ENCODE measurements at regions not wholly inside any gene's neighbourhood (a gene's known extent, or its start where the extent isn't known, plus 50 kb on each side); places are given as distances from the start of the nearest gene placed in this dataset.

DNA sequence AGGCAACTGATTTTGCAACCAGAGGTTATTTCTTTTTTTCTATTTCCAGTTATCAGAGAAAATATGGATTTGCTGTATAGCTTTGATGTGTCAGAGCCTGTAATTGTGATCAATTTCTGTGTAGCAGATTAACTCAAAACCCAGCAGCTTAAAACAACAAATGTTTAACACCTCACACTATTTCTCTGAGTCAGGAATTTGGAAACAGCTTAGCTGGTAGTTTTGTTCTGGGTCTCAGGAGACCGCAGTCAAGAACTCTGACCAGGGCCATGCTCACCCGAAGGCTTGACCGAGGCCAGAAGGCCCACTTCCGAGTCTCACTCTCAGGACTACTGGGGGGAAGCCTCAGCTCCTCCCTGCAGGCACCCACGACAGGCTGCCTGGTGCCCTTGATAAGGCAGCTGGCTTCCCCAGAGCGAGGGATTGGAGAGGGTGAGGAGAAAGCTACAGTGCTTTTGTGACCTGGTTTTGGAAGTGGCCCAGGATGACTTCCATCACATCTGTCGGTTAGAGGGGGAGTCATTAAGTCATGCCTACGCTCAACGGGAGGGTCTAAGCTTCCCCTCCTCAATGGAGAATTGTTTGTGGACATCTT lies 105.7 kb upstream of the SHH start:
- CTCF ChIA-PET, result no interaction called here

DNA sequence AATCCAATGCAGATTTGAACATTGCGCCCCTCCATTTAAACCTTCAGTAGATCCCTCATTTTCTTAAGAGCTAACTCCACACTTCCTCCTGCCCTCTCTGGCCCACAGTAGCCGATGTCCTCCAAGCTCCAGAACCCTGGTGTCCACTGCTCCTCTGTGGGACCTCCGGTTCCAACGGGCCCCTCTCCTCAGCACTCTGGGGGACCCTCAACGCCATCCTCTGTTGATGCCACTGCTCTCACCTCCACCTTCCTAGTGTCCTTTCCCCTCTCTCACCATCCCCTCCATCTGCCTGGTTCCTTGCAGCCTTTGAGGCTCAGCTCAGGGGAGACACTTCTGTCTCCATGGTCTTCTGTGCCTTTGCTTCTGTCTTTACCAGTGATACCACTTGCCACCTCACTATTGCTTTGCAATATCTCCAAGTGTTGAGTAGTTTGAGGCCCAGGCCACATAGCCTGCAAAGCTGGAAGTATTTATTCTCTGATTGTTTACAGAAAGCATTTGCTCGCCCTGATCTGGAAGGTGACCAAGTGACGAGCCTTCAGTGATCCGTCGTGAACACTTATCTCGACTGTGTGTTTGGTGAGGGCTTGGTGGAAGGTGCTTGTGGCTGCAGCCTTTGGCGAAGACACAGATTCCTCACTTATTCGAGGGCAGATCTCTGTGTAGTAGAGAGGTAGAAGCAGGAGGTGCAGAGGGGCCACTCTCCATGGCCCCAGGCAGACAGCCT lies 104.8 kb upstream of the SHH start:
- no peaks in the 10 kb centered on the region for H3K9me3 ChIP-seq (ENCODE audit: low read length)
- no peaks in the 10 kb centered on the region for H3K36me3 ChIP-seq (ENCODE audit: insufficient read depth, low read length)
- Mint-ChIP-seq H3K27me3 (peaks cover 0 to under 1% of the 10 kb centered on the region in 2 donors), H3K36me3 (peaks cover 0 to 3% (median 0%) of the 10 kb centered on the region in 3 donors), H3K4me3 (no peak overlapping the region), H3K9me3 (peaks cover 0 to 7% (median 3%) of the 10 kb centered on the region in 5 donors), H3K27ac (no peak overlapping the region), H3K4me1 (no peaks in the 10 kb centered on the region)
- POLR2A ChIA-PET, result no interaction called here
- CTCF ChIA-PET, result no interaction called here
- no peak overlapping the region for H3K27ac ChIP-seq (ENCODE audit: low read depth, low read length)
- H3K27me3 ChIP-seq (ENCODE audit: insufficient read depth, low read length, poor library complexity, severe bottlenecking), result no peaks in the 10 kb centered on the region
- H3K4me1 ChIP-seq (ENCODE audit: insufficient read depth, low read length), result no peaks in the 10 kb centered on the region
- DNase-seq, result no peak
- H3K4me3 ChIP-seq (ENCODE audit: low read length), result no peak overlapping the region

More for the DNA sequence above, 105.7 kb upstream of the SHH start:
- POLR2A ChIA-PET, result no interaction called here
- H3K9me3 ChIP-seq (ENCODE audit: low read length), result no peaks in the 10 kb centered on the region
- Mint-ChIP-seq H3K36me3 (peaks cover 0 to 3% (median 0%) of the 10 kb centered on the region in 3 donors), H3K4me3 (no peak overlapping the region), H3K27ac (no peak overlapping the region), H3K4me1 (no peaks in the 10 kb centered on the region), H3K27me3 (no peaks in the 10 kb centered on the region), H3K9me3 (peaks cover 0 to 6% (median 2%) of the 10 kb centered on the region in 5 donors)
- no peaks in the 10 kb centered on the region for H3K27me3 ChIP-seq (ENCODE audit: insufficient read depth, low read length, poor library complexity, severe bottlenecking)
- no peaks in the 10 kb centered on the region for H3K4me1 ChIP-seq (ENCODE audit: insufficient read depth, low read length)
- H3K36me3 ChIP-seq (ENCODE audit: insufficient read depth, low read length), result no peaks in the 10 kb centered on the region
- H3K27ac ChIP-seq (ENCODE audit: low read depth, low read length), result no peak overlapping the region
- DNase-seq, result no peak
- H3K4me3 ChIP-seq (ENCODE audit: low read length), result no peak overlapping the region

DNA sequence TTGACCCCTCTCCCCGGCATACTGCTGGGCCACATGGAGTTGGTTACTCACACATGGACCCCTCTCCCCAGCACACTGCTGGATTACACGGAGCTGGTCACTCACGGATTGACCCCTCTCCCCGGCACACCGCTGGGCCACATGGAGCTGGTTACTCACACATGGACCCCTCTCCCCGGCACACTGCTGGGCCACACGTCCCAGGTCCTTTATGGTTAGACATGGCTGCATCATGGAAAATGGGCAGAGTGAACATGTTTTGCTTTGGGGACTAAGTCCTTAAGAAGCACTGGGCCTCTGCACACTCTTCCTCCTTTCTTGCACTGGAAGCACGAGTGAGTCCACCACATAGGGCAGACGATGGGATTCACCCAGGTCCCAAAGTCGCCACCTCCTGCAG lies 102.1 kb upstream of the SHH start:
- Mint-ChIP-seq H3K9me3 (peaks cover 0 to 14% (median 8%) of the 10 kb centered on the region in 5 donors), H3K27me3 (peaks cover 0 to 3% of the 10 kb centered on the region in 2 donors), H3K4me3 (no peak overlapping the region), H3K36me3 (peaks cover 0 to 3% (median 0%) of the 10 kb centered on the region in 3 donors), H3K4me1 (no peaks in the 10 kb centered on the region), H3K27ac (no peak overlapping the region)
- CTCF ChIA-PET, result no interaction called here
- DNase-seq, result no peak
- Histone ChIP-seq H3K27ac (ENCODE audit: low read depth, low read length) (no peak overlapping the region), H3K9me3 (ENCODE audit: low read length) (no peaks in the 10 kb centered on the region), H3K27me3 (ENCODE audit: insufficient read depth, low read length, poor library complexity, severe bottlenecking) (no peaks in the 10 kb centered on the region), H3K4me1 (ENCODE audit: insufficient read depth, low read length) (no peaks in the 10 kb centered on the region), H3K36me3 (ENCODE audit: insufficient read depth, low read length) (no peaks in the 10 kb centered on the region), H3K4me3 (ENCODE audit: low read length) (no peak overlapping the region)
- POLR2A ChIA-PET, result no interaction called here

DNA sequence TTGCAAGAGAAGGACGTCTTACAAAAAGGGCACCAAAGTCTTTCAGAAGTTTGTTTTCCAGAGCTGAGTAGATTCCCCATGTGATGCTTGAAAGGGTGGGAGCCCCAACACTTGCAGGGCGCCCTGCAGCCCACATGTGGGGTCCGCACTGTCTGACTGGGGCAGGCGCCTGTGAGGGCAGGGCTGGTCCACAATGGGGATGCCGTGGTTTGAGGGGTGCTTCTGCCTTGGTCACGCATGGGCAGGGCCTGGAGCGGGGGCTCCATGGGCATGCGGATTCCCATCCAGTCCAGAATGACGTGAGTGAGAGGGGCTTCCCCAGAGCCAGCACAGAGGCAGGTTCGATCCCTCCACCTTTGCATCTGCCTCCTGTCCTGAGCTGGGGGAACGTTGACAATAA lies 101.5 kb upstream of the SHH start:
- H3K9me3 ChIP-seq (ENCODE audit: low read length), result no peaks in the 10 kb centered on the region
- peaks cover 0 to 3% of the 10 kb centered on the region in 2 donors for H3K27me3 Mint-ChIP-seq
- H3K27ac Mint-ChIP-seq, result no peak overlapping the region
- peaks cover 0 to 3% (median 0%) of the 10 kb centered on the region in 3 donors for H3K36me3 Mint-ChIP-seq
- no peak overlapping the region for H3K27ac ChIP-seq (ENCODE audit: low read depth, low read length)
- H3K4me3 Mint-ChIP-seq, result no peak overlapping the region
- no peak for DNase-seq
- CTCF ChIA-PET, result no interaction called here
- no peaks in the 10 kb centered on the region for H3K27me3 ChIP-seq (ENCODE audit: insufficient read depth, low read length, poor library complexity, severe bottlenecking)
- POLR2A ChIA-PET, result no interaction called here
- H3K4me1 Mint-ChIP-seq, result no peaks in the 10 kb centered on the region
- H3K4me3 ChIP-seq (ENCODE audit: low read length), result no peak overlapping the region
- no peaks in the 10 kb centered on the region for H3K36me3 ChIP-seq (ENCODE audit: insufficient read depth, low read length)
- H3K4me1 ChIP-seq (ENCODE audit: insufficient read depth, low read length), result no peaks in the 10 kb centered on the region
- peaks cover 0 to 13% (median 8%) of the 10 kb centered on the region in 5 donors for H3K9me3 Mint-ChIP-seq

DNA sequence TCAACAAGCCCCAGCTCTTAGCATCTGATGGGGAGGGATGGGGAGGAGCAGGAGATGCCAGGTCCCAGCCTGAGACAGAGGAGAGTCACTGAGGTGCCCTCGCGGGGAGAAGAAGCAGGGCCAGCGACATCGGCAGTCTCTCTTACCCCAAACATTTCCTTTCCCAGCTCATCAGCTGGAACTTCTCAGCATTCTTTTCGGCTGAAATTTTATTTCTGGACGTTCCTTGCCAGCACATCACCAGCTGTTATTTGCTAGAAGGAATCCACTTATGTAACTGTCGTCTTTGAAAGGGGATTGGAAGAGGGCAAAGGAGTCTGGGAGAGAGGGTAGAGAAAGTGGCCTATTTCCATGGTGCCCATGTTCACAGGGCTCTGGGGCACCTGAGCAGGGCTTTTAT lies 101.0 kb upstream of the SHH start:
- Histone ChIP-seq H3K27ac (ENCODE audit: low read depth, low read length) (no peak overlapping the region), H3K4me3 (ENCODE audit: low read length) (no peak overlapping the region), H3K27me3 (ENCODE audit: insufficient read depth, low read length, poor library complexity, severe bottlenecking) (no peaks in the 10 kb centered on the region), H3K4me1 (ENCODE audit: insufficient read depth, low read length) (no peaks in the 10 kb centered on the region), H3K36me3 (ENCODE audit: insufficient read depth, low read length) (no peaks in the 10 kb centered on the region), H3K9me3 (ENCODE audit: low read length) (no peaks in the 10 kb centered on the region)
- ChIA-PET POLR2A (no interaction called here), CTCF (no interaction called here)
- Mint-ChIP-seq H3K36me3 (no peaks in the 10 kb centered on the region), H3K27me3 (peaks cover 0 to 3% of the 10 kb centered on the region in 2 donors), H3K4me1 (no peaks in the 10 kb centered on the region), H3K9me3 (peaks cover 0 to 9% (median 7%) of the 10 kb centered on the region in 5 donors), H3K27ac (no peak overlapping the region), H3K4me3 (no peak overlapping the region)
- DNase-seq, result no peak

DNA sequence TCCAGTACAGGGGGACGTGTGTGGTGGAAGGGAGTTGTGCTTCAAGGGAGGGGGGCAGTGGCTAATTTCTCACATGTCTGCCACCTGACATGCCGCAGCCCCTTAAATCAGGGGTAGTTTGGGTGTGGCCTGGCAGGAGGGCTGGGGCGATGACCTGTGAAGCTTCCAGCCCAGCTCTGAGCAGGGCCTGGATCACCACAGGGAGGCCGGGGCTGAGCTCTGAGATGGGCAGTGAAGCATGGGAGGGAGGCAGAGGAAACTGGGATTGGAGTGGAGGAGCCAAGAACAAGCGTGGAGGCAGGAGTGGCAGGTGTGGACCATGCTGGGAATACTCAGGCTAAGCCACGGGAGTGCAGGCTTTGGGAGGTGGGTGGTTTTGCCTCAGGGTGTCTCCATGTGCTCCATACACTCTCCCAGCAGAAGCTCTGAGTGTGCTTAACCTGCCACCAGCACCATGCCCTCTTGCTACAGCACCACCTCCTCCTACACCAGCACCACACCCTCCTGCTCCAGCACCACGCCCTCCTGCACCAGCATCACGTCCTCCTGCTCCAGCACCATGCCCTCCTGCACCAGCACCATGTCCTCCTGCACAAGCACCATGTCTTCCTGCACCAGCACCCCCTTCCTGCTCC lies 99.3 kb upstream of the SHH start:
- Mint-ChIP-seq H3K4me3 (no peak overlapping the region), H3K27ac (no peak overlapping the region), H3K27me3 (peaks cover 1 to 3% of the 10 kb centered on the region in 2 donors), H3K9me3 (peaks cover 0 to 12% (median 7%) of the 10 kb centered on the region in 5 donors), H3K36me3 (no peaks in the 10 kb centered on the region), H3K4me1 (no peaks in the 10 kb centered on the region)
- H3K27ac ChIP-seq (ENCODE audit: low read depth, low read length), result no peak overlapping the region
- no peaks in the 10 kb centered on the region for H3K27me3 ChIP-seq (ENCODE audit: insufficient read depth, low read length, poor library complexity, severe bottlenecking)
- H3K4me1 ChIP-seq (ENCODE audit: insufficient read depth, low read length), result no peaks in the 10 kb centered on the region
- POLR2A ChIA-PET, result no interaction called here
- CTCF ChIA-PET, result no interaction called here
- H3K36me3 ChIP-seq (ENCODE audit: insufficient read depth, low read length), result no peaks in the 10 kb centered on the region
- no peak overlapping the region for H3K4me3 ChIP-seq (ENCODE audit: low read length)
- no peak for DNase-seq
- H3K9me3 ChIP-seq (ENCODE audit: low read length), result no peaks in the 10 kb centered on the region

DNA sequence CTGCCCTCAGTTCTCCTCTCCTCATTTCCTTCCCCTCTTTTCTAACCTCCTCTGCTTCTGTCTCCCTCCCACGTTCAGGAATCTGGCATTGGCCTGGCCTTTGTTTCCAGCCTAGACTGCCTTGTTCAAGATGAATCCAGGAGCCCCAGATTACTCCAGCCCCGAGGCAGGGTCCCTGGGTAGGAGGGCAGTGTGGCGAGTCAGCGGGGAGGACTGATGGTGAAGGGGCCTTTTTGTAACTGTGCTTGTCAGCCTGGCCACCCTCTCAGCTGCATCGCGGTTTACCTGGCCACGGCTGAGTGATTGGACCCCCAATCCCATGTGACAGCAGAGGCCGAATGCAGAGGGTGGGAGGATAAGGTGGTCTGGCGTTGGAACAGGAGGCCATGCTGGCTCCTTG lies 96.1 kb upstream of the SHH start:
- peaks cover 3 to 4% of the 10 kb centered on the region in 2 donors for H3K27me3 Mint-ChIP-seq
- no peak overlapping the region for H3K27ac Mint-ChIP-seq
- no peaks in the 10 kb centered on the region for H3K4me1 Mint-ChIP-seq
- H3K36me3 Mint-ChIP-seq, result no peaks in the 10 kb centered on the region
- ChIA-PET CTCF (no interaction called here), POLR2A (no interaction called here)
- Histone ChIP-seq H3K9me3 (ENCODE audit: low read length) (no peaks in the 10 kb centered on the region), H3K36me3 (ENCODE audit: insufficient read depth, low read length) (no peaks in the 10 kb centered on the region), H3K27ac (ENCODE audit: low read depth, low read length) (no peak overlapping the region), H3K4me3 (ENCODE audit: low read length) (no peak overlapping the region), H3K27me3 (ENCODE audit: insufficient read depth, low read length, poor library complexity, severe bottlenecking) (no peaks in the 10 kb centered on the region), H3K4me1 (ENCODE audit: insufficient read depth, low read length) (no peaks in the 10 kb centered on the region)
- H3K9me3 Mint-ChIP-seq, result peaks cover 0 to 13% (median 7%) of the 10 kb centered on the region in 5 donors
- DNase-seq, result no peak
- H3K4me3 Mint-ChIP-seq, result no peak overlapping the region

DNA sequence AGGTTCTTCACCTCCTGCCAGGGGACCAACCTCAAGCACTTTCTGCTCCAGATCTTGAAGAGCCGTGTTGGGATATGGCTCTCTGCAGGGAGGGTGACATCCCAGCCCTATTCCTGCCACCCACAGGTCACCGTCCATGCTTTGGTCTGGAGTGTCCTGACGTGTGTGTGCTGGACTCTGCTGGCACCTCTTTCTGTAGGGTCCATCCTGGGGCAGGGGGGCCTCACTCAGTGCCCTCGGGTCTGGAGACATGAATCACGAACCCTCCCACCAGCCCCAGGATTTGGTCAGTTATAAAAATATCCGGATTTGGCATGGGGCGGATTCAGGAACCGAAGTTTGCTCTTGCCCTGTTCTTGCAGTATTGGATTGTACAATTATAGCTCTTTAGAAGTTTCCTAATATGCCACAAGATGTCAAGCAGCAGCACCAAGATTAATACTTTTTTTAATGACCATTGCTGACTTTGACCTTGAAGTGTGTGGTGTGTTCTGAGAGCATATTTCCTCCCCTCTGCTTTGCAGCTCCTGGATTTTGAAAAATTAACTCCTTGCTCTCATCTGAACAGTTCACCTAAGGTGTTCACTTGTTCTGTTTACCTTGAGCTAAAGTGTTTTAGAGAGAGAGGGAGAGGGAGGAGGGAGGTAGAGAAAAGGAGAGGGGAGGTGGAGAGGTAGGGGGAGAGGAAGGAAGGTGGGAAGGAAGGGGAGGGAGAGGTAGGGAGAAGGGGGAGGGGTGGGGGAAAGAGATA lies 95.4 kb upstream of the SHH start:
- Histone ChIP-seq H3K4me3 (ENCODE audit: low read length) (no peak overlapping the region), H3K4me1 (ENCODE audit: insufficient read depth, low read length) (no peaks in the 10 kb centered on the region), H3K27me3 (ENCODE audit: insufficient read depth, low read length, poor library complexity, severe bottlenecking) (no peaks in the 10 kb centered on the region), H3K9me3 (ENCODE audit: low read length) (no peaks in the 10 kb centered on the region), H3K36me3 (ENCODE audit: insufficient read depth, low read length) (no peaks in the 10 kb centered on the region), H3K27ac (ENCODE audit: low read depth, low read length) (no peak overlapping the region)
- no peak overlapping the region for H3K27ac Mint-ChIP-seq
- no peak overlapping the region for H3K4me3 Mint-ChIP-seq
- DNase-seq, result no peak
- no peaks in the 10 kb centered on the region for H3K36me3 Mint-ChIP-seq
- no peaks in the 10 kb centered on the region for H3K4me1 Mint-ChIP-seq
- H3K27me3 Mint-ChIP-seq, result peaks cover 3 to 8% of the 10 kb centered on the region in 2 donors
- ChIA-PET CTCF (no interaction called here), POLR2A (no interaction called here)
- H3K9me3 Mint-ChIP-seq, result peaks cover 0 to 11% (median 7%) of the 10 kb centered on the region in 5 donors

Measured in CD8-positive, alpha-beta memory T cell (primary cell).